Globus pallidus (tissue), 1 donor: ENCODE measurements at regions not wholly inside any gene's neighbourhood (a gene's known extent, or its start where the extent isn't known, plus 50 kb on each side); places are given as distances from the start of the nearest gene placed in this dataset.
"Not testable (repeated sequence)": the region's sequence is repeated elsewhere in the genome, so short reads cannot be mapped to it uniquely, and the experiment has no call there.

ENCODE experiments used
- DNase-seq: peaks from one replicate; pipeline ENCODE4 v3.0.0-alpha.2; 2015; ENCODE audit warnings: low spot score

DNA sequence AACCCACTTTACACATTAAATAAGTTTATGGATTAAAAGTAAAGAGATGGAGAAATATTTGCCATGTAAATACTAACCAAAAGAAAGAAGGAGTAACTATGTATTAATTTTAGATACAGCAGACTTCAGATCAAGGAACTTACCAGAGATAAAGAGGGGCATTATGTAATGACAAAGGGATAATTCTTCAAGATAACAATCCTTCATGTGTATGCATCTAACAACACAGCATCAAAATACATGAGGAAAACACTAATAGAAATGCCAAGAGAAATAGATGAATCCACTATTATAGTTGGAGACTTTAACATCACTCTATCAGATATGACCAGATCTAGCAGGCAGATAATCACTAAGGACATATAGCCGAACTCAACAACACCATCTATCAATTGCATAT lies 149.8 kb upstream of the ANKRD55 start:
- DNase-seq = no peak

DNA sequence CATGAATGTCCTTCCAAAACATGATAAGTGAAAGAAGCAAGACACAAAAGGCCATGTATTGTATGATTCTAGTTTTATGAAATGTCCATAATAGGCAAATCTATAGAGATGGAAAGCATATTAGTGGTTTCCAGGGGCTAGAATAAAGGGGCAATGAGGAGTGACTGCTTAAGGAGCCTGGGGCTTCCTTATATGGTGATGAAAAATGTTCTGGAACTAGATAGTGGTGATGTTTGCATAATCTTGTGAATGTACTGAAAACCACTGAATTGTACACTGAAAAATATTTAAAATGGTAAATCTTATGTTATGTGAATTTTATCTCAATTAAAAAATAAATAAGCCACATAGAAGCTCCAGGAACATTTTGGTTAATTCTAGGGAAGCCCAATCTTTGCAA lies 144.4 kb upstream of the ANKRD55 start:
- DNase-seq = no peak

DNA sequence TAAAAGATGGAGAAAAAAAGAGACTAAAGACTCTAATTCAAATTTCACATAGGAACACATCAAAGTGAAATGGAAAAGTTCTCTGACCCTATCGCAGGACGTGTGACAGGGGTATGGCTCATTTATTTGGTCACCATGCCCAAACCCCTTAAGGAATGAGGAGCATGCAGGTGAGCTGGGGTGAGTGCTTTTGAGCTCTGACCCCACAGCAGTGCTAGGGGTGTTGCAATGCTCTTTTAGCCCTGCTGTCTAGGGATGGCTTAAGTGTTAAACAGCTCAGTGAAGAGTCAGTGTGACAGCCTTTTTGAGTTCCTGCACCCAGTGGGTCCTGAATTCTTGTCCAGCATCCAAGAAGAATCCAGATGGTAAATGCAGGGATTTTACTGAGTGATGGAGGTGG lies 143.0 kb upstream of the ANKRD55 start:
- DNase-seq = no peak

DNA sequence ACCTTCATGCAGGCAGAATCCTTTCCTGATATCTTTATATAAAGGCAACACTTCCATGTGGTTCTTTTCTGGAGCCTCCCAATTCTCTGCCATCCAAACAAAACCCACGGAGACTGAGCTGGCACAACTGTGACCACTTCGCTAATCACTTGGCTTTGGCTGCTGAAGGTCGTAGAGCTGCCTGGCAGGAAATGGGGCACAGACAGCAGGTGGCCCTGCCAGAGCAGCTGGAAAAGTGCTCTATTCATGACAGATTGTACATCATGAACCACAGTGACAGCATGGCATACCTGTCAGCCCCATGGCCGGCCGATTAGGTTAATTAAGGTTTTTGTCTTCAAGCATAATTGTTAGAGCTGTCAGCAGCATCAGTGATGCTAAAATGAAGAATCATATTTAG lies 141.9 kb upstream of the ANKRD55 start:
- DNase-seq = no peak

DNA sequence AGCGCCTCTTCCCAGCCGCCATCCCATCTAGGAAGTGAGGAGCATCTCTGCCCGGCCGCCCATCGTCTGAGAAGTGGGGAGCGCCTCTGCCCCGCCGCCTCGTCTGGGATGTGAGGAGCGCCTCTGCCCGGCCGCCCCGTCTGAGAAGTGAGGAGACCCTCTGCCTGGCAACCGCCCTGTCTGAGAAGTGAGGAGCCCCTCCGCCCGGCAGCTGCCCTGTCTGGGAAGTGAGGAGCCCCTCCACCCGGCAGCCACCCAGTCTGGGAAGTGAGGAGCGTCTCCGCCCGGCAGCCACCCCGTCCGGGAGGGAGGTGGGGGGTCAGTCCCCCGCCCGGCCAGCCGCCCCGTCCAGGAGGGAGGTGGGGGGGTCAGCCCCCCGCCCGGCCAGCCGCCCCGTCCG lies 139.4 kb upstream of the ANKRD55 start:
- not testable (repeated sequence) for DNase-seq

DNA sequence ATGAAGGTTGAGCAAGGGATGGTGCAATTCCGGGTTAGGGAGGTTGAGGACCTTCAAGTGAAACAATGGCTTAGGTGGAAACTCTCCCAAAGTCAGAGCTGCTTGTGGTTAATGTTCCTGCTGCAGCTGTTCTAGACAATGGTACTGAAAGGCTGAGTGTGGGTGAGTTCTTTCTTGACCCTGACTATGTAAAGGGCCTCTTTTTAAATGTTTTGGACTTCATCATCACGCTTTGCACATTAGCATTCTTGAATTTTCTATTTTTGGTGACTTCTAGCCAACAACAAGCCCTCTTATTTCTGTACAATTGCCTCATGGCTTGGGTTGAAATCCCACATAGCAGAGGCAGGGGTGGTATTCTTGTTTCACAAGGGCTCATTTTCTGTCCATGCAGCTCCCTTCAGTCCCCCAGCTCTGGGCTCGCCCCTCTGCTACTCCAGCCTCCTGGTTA lies 136.3 kb upstream of the ANKRD55 start:
- DNase-seq = no peak

DNA sequence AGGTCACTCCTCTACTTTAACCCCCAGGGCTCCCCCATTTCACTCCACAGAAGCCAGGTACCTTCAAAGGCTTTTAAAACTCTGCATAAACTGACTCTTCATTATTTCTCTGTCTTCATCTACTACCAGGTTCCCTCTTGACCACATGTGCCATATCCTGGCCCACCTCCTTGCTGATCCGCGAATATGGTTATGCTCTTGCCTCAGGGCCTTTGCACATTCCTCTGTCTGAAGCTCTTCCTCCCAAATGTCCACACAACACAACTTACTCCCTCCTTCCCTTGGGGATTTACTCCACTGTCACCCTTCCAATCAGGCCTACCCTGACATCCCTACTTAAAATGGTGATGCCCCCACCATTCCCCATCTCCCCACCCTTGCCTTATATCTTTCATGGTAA lies 134.6 kb upstream of the ANKRD55 start:
- no peak for DNase-seq

DNA sequence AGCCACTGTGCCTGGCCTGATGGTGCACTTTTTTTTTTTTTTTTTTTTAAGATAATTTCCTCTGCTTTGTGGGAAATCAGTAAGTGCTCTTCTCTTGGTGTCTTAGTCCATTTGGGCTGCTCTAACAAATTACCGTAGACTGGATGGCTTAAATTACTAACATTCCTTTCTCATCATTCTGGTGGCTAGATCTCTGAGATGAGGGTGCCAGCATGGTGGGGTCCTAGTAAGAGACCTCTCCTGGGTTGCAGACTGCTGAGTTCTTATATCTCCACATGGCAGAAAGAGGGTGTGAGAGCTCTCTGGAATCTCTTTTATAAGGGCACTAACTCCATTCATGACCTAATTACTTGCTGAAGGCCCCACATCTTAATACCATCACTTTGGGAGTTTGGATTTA lies 133.9 kb upstream of the ANKRD55 start:
- DNase-seq = no peak

DNA sequence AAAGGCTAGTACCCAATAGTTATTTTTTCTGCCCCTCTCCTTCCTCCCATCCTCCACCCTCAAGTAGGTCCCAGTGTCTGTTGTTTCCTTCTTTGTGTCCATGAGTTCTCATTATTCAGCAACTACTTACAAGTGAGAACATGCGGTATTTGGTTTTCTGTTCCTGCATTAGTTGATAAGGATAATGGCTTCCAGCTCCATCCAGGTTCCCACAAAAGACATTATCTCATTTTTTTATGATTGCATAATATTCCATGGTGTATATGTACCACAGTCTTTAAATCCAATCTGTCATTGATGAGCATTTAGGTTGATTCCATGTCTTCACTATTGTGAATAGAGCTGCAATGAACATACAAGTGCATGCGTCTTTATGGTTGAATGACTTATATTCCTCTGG lies 128.3 kb upstream of the ANKRD55 start:
- DNase-seq = no peak

DNA sequence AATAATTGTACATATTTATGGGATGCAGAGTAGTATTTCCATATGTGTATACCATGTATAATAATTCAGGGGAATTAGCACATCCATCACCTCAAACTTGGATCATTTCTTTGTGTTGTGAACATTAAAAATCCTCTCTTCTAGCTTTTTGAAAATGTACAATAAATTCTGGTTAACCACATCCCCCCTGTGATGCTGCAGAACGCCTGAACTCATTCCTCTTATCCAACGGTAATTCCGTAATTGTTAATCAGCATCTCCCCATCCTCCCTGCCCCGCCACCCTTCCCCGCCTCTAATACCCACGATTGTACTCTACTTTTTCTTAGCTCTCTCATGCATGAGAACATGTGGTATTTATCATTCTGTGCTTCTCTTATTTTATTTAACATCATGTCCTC lies 127.7 kb upstream of the ANKRD55 start:
- no peak for DNase-seq

DNA sequence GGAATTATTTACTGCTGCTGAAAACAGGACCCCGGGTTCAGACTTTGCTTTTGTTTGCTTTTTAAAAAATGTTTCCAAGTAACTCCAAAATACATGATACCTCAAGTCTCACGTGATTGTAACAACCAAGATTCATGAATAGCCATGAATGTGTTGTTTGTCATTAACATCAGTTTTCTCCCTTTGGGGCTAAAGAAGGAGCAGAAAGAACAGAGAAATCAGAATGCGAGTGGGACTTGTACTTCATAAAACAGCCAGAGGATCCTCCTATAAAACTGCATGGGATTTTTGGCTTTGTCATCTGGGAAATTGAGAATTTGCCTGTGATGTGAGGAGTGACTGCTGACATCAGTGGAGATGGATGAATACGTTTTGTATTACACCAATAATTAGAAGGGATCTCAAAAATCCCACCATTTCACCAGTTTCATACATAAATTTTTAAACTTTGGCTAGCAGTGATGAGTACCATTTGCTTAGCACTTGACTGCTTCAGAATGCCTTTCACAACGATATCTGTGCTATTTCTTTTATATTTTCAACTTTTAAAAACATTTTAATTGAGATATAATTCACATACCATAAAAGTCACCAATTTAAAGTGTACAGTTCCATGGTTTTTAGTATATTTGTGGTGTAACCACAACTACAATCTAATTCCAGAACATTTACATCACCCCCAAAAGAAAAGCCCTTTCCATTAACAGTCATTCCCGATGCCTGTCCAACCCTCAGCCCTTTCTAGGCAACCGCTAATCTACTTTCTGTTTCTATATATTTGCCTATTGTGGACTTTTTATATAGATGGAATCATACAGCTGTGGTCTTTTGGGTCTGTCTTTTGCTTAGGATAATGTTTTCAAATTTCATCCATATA lies 126.9 kb upstream of the ANKRD55 start:
- DNase-seq = no peak

DNA sequence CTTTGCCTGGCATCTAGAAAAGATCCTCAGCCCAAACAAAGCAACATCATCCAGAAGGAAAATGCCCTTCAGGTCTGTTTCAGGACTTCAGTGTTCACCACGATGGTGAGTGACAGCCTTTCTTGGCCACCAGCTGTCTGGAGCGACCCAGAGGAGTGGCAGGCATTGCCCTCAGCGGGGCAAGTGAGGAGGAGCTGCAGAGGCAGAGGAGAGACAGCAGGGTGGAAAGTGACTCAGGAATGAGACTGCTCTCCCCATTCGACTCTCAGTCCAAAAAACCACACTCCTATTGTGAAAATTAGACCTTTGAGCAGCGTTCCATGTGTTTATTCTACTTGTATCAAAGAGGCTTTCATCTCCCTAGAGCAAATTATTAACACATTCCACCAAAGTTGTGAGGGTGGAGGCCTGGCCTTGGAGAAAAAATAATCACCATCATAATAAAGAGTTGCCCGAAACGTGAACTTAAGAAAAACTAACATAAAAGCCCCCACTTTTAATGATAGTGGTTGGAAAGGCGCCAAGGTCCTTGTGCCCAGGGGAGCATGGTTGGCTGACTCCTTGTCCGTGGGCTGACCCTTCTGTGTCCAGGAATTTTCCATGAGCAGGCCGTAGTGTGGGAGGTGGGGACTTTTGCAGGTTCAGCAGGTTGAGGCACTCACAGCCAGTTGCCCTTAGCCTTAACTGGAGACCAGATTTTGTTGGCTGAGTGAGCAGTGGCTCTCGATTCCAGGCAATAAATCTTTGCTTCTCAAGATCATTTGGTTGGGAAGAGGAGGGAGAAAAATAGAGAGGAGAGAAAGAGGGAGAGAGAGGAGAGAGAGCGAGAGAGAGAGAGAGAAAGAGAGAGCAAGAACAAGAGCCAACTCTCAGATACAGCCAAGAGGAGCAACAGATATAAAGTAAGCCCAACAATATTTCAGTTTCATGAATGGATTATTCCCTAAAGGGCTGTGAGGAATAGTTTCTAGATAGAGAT lies 125.9 kb upstream of the ANKRD55 start:
- no peak for DNase-seq

DNA sequence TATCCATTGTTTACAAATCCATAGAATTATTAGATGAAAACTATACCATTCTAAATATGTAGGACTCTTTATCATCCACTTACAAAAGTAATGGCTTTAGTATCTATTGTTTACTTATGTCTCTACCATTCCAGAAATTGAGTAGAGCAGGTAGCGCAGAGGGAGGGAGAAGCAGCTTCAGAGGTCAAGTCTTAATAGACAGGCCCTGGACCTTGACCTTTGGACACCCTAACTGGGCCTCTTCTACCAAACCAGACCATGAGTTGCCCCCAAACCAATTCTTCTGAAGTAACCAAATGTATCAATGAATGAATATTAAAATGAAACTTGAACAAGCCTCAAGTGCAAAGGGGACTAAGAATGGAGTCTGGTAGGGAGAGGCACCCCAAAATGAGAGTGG lies 124.9 kb upstream of the ANKRD55 start:
- DNase-seq = no peak

DNA sequence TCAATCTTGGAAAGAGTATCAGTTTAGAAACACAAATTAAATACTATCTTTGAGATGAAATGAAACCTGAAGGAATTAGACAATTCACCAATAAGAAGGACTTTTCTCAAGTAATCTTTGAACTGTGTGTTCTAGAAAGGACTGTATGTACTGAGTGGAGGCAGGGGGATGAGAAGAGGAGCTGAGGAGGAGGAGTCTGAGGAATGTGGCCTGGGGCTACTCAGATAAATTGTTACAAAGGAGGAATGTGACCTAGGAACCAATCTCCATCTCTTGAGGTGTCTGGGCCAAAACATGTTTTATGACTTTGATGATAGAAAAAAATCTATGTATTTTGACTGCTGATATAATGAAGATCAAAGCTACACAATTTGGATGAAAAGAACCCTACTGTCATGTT lies 124.3 kb upstream of the ANKRD55 start:
- no peak for DNase-seq

DNA sequence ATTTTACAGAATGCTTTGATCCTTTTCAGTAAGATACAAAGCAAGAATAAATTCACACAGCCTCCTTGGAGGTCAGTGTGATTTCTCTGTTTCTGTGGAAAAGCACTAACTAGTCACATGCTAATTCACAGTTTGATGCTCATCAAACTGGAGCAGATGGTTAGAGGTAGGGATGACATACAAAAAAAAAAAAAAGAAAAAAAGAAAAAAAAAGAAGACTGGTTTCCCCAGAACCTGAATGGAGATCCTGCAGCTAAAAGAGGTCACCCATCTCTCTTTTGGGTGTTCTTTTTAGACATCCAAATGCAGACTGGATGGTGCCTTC lies 123.7 kb upstream of the ANKRD55 start:
- DNase-seq = no peak

DNA sequence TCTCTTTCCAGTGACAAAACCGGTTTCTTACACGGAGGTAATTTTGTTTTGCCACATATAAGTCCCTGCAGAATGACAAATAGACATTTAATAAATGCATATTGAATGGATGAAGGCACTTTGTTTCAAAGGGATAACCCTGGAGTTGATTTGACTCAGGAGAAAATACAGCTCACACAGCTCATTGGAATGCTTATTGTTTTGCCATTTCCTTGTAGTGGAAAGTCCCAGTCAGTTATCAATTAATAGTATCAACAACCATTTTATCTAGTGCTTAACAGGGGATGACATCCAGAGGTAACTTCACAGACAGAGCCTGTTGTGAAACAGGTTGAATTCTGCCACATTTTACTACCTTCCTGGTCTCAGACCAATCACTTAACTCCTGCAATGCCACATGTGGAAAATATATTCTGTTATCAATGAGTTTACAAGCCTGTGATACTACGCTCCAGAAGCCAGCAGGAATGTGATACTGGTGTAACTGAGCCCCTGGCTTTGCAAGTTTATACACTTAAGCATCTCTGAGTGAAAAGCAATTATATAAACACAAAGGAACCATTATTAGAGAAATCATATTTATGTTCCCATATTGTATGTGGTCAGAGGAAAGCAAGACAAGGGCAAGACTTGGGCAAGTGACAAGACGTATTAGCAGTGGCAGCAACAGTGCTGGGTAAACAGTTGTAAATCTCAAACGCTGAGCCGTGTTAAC lies 123.1 kb upstream of the ANKRD55 start:
- DNase-seq = no peak

DNA sequence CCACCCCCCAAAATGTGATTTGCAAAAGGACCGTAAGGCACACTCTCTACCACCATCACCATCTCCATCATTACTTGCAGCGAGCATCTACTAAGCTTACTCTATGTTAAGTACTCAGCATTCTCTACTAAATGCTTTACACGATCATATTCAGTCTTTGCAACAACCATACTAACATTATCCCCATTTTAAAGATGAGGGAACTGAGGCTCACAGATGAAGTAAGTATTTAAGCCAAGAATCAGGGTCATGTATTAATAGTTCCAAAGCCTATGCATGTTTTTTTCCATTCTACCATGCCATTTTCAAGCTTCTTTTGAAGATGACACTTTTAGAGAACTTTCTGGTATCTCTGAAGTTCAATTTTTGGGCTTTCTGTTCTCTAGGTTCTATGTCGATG lies 121.7 kb upstream of the ANKRD55 start:
- no peak for DNase-seq

DNA sequence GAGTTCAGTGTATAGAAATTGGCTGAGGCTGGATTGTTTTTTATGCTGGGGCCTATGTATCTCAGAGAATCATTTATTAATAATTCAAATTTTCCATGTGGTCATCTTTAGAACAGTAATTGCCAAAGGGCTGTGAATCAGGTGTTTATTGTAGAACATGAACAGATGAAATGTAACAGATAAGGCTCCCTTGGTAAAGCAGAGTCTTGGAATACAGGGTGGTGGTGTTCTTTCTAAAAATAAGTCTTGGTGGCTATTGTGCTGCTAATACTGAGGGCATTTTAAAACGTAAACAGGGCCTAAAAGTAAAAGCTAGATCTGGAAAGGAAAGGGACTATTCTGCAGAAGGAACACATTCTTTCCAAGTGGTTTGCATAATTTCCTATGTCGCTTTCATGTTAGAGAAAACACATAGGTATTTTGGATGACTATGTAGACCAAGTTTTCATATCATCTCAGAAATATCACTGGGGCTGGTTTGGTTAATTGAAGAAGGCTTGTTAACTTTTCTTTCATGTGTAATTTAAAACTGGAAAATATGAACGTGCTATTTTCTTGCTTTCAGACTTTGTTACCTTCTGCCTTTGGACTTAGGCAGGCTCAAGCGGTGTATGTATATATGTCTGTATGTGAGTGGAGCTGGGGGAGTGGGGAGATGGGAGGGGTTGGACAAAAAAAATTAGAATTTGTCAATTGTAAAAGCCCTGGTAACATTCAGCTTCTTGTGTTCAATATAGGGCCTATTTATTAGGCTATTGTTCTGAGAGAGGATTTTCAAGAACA lies 119.9 kb upstream of the ANKRD55 start:
- DNase-seq = no peak

DNA sequence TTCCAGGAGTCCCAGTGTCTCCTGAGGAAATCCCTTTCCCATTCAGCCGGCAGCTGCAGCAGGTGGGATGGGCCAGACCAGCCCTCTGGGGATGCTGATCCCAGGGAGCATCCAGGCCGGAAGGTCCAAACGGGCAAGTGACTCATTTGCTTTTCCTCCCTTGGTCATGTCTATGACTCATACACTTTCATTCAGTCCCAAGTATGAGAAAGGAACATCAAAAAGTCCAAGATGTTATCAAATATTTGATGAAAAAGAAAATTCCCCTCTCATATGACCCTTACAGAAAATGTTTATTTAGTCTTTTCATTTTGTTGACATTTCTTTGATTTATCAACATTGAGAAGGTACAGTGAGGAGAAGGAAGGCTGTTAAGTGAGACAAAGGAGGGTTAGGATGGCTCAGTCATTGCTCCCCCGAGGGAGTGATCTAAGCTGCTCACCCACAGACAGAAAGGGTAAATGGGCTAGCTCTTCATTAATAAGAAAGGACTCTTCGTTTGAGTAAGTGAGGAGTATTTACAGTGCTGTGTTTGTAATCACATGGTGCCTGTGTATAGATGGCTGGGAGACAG lies 117.6 kb upstream of the ANKRD55 start:
- no peak for DNase-seq

DNA sequence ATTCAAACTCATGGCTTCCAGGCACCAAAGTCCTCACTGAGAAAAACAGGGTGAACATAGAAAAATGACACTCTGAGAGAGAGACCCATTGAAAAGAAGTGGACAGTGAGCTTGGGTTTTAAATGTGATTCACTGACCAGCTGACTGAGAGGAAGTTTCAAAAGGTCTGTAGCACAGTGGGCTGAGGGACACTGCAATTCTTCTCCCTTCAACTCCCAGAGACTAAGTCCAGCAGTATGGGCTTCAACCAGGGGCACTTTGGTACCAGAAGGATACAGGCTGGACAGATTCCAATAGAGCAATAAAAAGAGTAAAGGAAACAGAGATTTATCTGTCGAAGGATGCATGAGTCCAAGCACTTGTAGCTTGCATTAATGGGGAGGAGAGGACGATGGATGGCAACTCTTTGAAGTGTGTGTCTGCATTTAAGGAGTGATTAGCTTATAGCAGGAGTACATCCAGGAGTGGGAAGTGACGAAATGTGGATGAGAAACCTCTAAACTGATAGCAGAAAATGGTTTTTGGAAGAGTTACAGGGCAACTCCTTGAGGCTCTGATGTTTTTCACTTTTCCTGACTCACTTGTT lies 117.0 kb upstream of the ANKRD55 start:
- DNase-seq = no peak

DNA sequence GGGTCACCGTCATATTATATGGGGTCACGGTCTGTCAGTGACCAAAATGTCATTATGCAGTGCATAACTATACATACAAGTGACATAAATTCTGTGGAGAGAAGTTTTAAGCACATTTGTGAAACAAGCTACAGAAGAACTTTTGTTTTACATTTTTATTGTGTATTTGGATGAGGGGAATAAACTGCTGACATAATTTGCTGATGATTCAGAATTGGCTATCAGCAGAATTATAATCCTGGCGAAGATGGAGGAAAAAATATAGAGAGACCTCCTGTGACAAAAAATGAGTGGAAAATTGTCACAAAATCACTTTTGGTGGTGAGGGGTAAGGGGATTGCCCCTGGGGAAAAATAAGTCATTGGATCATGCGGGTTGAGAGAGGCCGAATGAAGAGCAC lies 116.3 kb upstream of the ANKRD55 start:
- no peak for DNase-seq
